ENCODE measurements at regions not wholly inside any gene's neighbourhood (a gene's known extent, or its start where the extent isn't known, plus 50 kb on each side); places are given as distances from the start of the nearest gene placed in this dataset.
"Not testable (repeated sequence)": the region's sequence is repeated elsewhere in the genome, so short reads cannot be mapped to it uniquely, and the experiment has no call there.

DNA sequence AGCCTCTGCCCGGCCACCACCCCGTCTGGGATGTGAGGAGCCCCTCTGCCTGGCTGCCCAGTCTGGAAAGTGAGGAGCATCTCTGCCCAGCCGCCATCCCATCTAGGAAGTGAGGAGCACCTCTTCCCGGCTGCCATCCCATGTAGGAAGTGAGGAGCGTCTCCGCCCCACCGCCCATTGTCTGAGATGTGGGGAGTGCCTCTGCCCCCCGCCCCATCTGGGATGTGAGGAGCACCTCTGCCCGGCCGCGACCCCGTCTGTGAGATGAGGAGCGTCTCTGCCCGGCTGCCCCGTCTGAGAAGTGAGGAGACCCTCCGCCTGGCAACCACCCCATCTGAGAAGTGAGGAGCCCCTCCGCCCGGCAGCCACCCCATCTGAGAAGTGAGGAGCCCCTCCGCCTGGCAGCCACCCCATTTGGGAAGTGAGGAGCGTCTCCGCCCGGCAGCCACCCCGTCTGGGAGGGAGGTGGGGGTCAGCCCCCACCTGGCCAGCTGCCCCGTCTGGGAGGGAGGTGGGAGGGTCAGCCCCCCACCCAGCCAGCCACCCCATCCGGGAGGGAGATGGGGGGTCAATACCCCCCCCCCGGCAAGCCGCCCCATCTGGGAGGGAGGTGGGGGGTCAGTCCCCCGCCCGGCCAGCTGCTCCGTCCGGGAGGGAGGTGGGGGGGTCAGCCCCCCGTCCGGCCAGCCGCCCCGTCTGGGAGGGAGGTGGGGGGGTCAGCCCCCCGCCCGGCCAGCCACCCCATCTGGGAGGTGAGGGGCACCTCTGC is 195.8 kb upstream of the SYNCRIP start:
- DNase-seq (ENCODE audit: low spot score): not testable (repeated sequence)

DNA sequence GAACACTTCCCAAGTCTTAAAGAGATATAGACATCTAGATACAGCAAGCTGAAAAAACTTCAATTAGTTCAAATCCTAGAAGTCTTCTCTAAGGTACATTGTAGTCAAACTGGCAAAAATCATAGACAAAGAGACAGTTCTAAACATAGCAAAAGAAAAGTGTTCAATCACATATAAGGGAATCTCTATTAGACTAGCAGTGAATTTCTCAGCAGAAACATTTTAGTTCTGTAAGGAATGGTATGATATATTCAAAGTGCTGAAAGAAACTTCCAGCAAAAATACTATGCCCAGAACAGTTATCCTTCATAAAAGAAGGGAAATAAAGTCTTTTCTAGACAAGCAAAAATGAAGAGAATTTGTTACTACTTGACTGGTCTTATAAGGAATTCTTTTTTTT is 186.3 kb upstream of the SYNCRIP start:
- DNase-seq (ENCODE audit: low spot score): no peak

DNA sequence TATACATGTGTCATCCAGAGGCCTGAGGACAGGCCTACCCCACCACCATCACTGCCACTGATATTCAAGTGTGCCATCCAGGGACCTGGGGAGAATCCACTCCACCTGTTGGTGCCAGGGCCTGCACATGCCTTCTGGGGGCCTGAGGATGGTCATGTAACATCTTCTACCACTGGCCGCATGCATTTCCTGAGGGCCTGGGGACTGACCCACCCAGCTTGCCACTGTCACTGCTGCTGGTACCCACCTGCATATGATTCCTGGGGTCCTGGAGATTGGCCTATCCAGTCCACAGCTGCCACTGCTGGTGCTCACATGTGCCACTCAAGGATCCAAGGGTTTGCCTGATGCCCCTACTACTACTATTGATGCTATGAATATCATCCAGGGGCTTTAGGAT is 184.3 kb upstream of the SYNCRIP start:
- DNase-seq (ENCODE audit: low spot score): no peak

DNA sequence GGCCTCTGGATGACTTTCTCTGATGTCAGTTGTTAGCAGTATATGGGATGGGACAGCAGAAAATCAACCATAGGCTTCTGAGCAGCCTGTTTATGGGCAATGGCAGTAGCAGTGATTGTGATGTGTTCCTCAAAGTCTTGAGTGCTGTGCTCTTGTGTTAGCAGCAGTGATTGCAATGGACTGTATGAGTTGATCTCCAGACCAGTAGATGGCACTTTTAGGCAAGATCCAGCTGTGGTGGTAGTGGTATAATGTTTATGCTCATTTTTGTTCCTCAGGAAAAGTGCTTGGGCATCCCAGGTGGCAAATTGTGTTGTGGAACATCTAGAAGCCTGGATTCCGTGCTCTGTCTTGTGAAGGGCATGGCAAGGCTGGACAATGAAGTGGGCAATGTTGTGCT is 181.6 kb upstream of the SYNCRIP start:
- DNase-seq (ENCODE audit: low spot score): no peak

DNA sequence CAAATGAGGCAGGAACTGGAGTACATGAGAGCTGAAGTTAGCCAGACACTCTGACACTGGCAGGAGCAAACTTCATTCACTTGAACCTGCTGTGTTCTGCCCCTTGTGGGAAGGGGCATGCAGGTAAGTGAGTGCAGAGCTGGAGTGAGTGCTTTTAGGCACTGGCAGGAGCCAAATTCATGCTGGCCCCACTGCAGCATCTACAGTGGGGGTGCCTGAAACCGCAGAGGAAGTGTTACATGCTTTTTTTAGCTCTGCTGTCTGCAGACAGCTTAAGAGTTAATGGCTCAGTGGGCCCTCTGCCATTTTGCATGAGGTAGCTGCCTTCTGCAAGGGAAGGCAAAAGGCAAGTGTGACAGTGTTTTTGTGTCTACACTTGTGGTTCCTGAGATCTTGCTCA is 167.9 kb upstream of the SYNCRIP start:
- no peak for DNase-seq (ENCODE audit: low spot score)

DNA sequence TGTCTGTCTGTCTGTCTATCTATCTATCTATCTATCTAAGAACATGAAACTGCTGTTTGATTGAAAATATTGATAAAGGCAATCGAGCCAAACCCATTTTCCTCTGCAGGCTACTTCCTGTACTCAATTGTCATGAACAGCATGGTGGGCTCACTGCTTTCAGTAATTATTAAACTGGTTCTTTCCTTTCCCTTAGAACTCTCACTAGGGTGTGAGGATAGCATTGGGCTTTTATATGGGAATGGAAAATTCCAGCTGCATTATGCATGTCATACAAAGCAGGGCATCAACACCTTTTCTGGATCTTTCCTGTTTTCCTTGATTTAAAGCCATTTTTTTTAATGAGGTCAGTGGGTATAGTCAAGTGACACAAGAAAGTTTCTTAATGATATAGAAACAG is 161.0 kb upstream of the SYNCRIP start:
- DNase-seq (ENCODE audit: low spot score): no peak

DNA sequence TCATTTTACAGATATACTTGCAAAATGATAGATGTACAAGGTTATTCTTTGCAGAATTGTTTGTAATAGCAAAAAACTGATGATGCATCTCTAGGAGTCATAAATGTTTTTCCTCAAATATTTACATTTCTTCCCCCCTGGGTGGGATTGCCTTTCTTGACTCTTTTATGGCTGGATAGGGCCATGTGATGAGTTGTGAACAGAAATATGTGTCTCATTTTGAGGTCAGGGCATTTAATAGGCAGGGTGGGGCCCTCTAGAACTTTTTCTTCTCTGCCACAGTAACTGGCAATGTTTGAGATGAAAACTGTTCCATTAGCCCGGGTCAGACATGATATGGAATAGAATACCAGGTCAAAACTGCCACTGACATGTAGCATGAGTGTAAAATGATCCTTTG is 159.5 kb upstream of the SYNCRIP start:
- DNase-seq (ENCODE audit: low spot score): no peak

DNA sequence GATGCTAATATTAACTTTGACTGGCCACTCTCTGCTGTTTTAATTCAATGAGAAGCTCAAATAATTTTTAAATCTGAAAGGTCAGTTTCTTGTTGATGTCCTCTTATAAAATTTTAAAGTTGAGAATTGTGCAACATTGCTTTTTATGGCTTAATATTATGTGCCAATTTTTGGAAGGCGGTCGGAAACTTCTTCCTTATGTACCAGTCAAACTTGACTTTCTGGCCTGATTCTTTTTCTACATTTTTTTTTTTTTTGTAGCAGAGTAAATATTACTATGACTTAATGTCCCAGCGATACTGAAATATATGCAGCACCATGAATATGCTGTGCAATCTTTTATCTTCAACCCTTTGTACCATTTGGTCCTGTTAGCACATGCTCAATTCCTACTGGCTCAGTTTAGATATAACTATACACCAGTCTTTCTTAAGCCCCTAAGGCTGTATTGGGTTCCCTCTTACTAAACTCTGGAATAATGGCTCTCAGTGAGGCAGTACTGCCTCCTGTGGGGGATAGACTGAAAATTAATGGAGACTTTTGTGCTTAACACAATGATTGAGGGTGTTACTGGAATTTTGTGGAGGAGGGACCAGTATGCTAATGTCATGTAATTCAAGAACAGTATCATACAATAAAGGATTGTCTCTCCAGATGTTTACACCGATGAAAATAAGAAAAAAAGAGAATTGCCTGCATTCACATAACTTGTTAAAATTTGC is 156.4 kb upstream of the SYNCRIP start:
- DNase-seq (ENCODE audit: low spot score): no peak

DNA sequence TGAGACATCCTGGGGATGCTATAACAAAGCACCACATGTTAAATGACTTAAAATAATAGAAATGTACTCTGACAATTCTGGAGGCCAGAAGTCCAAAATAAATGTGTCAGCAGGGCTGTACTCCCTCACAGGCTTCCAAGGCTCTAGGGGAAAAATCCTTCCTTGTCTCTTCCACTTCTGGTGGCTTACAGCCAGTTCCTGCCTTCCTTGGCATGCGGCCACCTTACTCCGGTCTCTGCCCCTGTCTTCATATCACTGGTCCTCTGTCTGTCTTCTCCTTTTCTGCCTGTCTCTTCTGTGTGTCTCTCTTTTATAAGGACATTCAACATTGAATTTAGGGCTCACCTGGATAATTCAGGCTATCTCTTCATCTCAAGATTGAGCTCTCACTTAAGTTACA is 155.3 kb upstream of the SYNCRIP start:
- DNase-seq (ENCODE audit: low spot score): no peak

DNA sequence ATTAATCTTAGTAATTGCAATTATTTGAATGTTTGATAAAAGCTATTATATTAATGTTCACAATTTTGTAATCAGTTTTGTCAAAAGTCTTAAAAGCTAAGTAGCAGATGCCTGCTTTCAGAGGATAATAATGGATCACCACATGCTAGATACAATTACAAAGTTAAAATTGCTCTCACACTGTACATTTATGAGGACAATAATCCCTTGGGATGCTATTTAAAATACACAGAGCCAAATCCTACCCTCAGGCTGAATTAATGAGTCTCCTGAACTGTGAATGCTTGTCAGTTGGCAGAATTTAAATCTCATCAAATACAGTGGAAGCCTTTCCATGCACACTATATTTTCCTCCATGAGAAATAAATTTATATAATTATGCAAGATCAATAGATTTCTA is 153.3 kb upstream of the SYNCRIP start:
- DNase-seq (ENCODE audit: low spot score): no peak

DNA sequence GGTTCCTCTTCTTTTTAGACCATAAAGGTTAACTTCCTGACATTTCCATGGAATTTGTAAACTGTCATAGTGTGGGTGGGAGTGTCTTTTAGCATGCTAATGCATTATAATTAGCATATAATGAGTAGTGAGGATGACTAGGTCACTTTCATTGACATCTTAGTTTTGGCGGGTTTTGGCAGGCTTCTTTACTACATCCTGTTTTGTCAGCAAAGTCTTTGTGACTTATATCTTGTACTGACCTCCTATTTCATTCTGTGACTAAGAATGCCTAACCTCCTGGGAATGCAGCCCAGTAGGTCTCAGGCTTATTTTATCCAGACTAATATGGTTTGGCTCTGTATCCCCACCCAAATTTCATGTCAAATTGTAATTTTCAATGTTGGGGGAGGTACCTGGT is 149.6 kb upstream of the SYNCRIP start:
- DNase-seq (ENCODE audit: low spot score): no peak

DNA sequence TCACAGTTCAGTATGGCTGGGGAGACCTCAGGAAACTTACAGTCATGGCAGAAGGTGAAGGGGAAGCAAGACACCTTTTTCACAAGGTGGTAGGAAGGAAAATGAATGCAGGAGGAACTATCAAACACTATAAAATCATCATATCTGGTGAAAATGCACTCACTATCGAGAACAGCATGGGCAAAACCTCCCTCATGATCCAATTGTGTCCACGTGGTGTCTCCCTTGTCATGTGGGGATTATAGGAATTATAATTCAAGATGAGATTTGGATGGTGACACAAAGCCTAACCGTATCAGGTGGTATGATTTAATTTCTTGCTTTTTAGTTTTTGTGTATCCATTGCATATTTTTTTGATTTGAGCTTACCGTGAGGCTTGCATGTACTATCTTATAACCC is 133.2 kb upstream of the SYNCRIP start:
- no peak for DNase-seq (ENCODE audit: low spot score)

DNA sequence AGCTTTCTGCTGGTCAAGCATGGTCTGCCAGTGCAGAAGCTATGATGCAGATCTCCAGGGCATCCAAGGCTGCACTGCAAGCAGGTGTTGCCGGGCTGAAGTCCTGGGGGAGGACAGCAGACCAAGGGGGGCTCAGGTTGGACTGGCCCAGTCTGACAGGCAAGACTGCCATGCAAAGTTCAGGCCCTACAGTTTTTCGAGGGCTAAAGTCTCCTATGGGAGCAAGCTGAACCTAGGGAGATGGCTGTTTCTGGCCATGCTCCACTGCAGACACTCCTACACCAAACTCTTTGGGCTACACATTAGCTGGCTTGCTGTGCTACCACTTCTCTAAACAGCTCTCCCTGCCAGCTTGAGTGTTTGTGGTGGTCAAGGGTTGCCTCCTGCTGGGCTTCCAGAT is 130.0 kb upstream of the SYNCRIP start:
- DNase-seq (ENCODE audit: low spot score): no peak

DNA sequence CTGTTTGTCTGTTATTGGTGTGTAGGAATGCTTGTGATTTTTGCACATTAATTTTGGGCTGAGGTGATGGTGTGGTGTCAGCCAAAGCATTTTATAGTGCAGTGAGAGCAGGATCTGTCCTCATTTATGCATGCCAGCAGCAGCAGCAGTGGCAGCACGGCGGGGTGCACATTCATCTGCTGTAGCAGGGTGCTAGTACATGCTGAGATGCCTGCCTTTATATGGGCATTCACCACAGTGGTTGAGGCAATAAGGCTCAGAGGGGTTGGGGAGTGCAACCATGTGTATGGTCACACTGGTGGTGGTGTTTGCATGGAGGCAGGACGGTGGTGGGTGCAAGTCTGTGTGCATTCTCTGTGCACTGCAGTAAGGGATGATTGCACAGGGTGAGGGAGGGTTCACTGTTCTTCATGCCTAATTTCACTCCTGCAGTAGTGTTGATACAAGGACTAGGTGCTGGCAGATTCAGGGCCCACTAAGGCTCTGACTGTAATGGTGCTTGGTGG is 129.3 kb upstream of the SYNCRIP start:
- no peak for DNase-seq (ENCODE audit: low spot score)

DNA sequence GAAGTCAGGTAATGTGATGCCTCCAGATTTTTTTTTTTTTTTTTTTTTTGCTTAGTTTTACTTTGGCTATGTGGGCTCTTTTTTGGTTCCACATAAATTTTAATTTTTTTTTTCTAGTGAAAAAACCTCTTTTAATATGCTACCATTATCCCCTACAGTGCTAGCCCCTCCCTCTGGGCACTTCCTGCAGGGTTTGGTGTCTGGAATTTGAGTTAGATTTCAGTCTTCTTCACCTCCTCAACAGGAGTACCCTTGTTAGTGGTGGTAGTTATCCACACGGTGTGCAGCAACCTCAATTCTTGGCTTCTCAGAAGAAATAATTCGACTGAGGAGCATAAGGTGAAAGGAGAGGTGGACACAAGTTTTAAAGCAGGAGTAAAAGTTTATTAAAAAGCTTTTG is 128.8 kb upstream of the SYNCRIP start:
- DNase-seq (ENCODE audit: low spot score): no peak

DNA sequence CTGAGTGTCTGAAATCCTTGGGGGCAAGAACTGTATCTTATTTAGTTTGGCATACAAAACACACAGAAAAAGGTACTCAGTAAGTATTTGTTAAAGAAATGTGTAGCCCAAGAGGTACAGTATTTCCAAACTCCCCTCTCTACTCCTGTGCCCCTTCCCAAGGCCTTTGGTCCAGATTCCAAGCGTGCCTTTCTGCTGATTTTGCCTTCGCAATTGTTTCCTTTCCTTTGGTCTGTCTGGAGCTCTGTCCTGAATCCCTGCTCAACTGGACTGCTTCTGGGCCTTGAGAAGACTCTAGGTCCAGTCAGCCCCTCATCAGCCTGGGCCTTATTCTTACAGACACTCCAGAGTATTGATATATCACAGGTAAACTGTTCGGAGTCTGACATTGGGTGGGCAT is 122.2 kb upstream of the SYNCRIP start:
- DNase-seq (ENCODE audit: low spot score): no peak

DNA sequence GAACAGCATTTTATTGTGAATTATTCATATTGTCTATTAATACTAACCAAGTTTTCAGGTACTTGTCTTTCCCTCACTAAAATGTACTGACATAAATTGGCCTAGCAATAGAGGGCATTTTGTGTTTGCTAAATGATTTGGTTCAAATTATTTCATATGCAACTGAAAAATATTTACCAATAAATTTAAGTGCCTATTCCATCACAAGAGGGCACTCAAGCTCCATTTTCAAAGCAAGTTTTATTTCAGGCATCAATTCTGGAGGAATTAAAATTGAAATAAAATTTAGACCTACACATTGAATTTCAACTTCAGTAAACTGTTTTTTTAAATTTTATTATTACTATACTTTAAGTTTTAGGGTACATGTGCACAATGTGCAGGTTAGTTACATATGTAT is 114.3 kb upstream of the SYNCRIP start:
- no peak for DNase-seq (ENCODE audit: low spot score)

DNA sequence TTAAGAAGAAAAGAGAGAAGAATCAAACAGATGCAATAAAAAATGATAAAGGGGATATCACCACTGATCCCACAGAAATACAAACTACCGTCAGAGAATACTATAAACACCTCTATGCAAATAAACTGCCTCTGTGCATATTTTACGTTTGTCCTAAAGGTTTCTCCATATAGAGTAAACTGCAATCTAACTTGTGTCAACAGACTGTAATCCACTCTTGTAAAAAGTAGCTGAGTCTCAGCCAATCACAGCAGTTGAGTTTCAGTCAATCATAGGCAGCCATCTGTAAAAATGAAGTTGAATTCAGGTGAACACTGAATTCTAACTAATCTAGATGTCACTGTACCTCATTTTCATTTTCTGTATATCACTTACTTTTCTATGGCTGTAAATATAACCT is 112.2 kb upstream of the SYNCRIP start:
- DNase-seq (ENCODE audit: low spot score): no peak

DNA sequence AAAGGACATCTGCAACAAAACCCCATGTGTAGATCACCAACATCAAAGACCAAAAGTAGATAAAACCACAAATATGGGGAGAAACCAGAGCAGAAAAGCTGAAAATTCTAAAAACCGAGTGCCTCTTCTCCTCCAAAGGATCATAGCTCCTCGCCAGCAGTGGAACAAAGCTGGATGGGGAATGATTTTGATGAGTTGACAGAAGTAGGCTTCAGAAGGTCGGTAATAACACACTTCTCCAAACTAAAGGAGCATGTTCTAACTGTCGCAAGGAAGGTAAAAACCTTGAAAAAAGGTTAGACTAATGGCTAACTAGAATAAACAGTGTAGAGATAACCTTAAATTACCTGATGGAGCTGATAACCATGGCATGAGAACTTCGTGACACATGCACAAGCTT is 109.9 kb upstream of the SYNCRIP start:
- DNase-seq (ENCODE audit: low spot score): no peak

DNA sequence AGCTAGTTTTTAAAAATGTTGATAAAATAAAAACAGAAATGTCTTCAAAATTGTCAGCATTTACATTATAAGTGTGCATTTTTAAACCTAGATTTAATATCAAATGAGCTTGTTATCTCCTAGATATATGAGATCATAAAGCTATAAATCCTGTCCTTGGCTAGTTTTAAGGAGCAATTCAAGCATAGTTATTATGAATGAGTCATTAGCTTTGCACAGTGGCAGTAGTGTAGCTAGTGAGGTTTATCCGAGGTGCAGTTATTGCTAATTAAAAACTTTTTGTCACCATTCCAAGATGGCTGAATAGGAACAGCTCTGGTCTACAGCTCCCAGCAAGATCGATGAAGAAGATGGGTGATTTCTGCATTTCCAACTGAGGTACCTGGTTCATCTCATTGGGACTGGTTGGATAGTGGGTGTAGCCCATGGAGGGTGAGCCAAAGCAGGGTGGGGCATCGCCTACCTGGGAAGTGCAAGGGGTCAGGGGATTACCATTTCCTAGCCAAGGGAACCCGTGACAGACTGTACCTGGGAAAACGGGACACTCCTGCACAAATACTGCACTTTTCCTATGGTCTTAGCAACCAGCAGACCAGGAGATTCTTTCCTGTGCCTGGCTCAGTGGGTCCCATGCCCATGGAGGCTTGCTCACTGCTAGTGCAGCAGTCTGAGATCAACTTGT is 108.8 kb upstream of the SYNCRIP start:
- DNase-seq (ENCODE audit: low spot score): no peak

DNA sequence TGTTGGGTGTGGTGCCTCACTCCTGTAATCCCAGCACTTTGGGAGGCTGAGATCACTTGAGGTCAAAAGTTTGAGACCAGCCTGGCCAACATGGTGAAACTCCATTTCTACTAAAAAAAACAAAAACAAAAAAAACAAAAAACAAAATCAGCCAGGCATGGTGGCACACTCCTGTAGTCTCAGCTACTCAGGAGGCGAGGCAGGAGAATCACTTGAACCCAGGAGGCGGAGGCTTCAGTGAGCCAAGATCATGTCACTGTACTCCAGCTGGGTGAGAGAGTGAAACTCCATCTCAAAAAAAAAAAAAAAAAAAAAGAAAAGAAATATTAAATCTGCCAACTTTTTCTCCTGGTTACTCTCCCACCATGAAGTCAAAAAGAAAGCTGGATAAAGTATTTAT is 107.5 kb upstream of the SYNCRIP start:
- DNase-seq (ENCODE audit: low spot score): not testable (repeated sequence)

DNA sequence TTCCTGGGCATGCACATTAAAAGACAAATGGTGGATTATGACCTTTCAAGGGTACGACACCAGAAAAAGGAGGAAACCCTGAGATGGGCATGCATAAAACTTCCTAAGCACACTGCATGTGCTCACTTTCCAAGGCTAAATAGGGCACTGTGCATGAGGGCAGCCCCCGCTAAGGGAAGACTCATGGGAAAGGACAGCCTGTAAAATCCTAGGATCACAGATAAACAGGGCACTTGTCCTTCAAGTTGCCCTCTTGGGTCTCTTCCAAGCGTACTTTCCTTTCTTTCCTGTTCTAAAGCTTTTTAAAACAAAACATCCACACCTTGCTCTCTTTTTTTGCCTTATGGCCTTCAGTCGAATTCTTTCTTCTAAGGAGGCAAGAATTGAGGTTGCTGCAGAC is 106.5 kb upstream of the SYNCRIP start:
- no peak for DNase-seq (ENCODE audit: low spot score)

DNA sequence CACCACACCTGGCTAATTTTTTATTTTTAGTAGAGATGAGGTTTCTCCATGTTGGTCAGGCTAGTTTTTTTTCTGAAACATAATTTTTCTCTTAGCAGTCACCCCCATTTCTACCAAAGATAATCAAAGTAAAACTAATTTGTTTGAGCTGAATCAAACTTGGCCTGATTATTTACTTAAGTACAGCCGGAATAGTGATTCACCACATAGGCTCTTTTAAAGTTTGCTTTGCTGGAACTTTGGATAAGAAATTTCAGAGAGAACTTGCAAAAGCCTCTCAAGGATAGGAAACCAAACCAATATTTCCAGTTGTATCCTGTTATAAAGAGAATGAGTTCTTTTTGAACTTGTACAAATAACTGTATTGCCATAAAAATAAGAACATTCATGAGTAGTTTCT is 105.0 kb upstream of the SYNCRIP start:
- DNase-seq (ENCODE audit: low spot score): no peak

All from ureter (tissue), 1 donor.